ENCODE measurements at regions not wholly inside any gene's neighbourhood (a gene's known extent, or its start where the extent isn't known, plus 50 kb on each side); places are given as distances from the start of the nearest gene placed in this dataset.

GRCh38 chr5:51278539-51278938, 104.7 kb upstream of the ISL1 start:
- FAIRE-seq: no peak
- TF ChIP-seq, protein P1, sequence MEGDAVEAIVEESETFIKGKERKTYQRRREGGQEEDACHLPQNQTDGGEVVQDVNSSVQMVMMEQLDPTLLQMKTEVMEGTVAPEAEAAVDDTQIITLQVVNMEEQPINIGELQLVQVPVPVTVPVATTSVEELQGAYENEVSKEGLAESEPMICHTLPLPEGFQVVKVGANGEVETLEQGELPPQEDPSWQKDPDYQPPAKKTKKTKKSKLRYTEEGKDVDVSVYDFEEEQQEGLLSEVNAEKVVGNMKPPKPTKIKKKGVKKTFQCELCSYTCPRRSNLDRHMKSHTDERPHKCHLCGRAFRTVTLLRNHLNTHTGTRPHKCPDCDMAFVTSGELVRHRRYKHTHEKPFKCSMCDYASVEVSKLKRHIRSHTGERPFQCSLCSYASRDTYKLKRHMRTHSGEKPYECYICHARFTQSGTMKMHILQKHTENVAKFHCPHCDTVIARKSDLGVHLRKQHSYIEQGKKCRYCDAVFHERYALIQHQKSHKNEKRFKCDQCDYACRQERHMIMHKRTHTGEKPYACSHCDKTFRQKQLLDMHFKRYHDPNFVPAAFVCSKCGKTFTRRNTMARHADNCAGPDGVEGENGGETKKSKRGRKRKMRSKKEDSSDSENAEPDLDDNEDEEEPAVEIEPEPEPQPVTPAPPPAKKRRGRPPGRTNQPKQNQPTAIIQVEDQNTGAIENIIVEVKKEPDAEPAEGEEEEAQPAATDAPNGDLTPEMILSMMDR (IDR thresholded peaks at IDR 0.05; ENCODE audit: insufficient read depth, missing control alignments): no peak
- no peak for DNase-seq (ENCODE audit: insufficient read length, low spot score)

GRCh38 chr5:51279983-51280706, 103.1 kb upstream of the ISL1 start:
- no peak for FAIRE-seq
- no peak for DNase-seq (ENCODE audit: insufficient read length, low spot score)
- TF ChIP-seq, protein P1 (IDR thresholded peaks at IDR 0.05; ENCODE audit: insufficient read depth, missing control alignments): no peak

DNA sequence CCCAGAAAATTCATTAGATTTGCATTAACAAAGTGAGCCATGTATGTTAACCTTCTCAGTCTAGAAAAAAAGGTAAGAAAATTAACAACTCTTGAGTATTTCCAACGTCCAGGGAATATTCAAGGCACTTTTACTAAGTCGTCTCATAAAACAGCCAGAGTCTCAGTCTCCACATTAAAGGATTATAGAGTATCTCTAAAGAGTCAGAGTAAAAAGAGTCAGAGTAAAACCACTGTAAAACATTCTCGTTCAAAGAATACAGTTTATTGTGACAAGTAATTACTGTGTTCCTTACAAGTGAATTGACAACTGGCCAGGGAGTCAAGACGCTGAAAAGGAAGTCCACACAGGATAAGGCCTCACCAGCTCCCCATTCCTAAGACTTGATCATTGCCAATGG, 97.2 kb upstream of the ISL1 start:
- DNase-seq (ENCODE audit: insufficient read length, low spot score): no peak
- FAIRE-seq: no peak
- TF ChIP-seq, protein P1 (IDR thresholded peaks at IDR 0.05; ENCODE audit: insufficient read depth, missing control alignments): no peak

- FAIRE-seq: no peak
- no peak for DNase-seq (ENCODE audit: insufficient read length, low spot score)
- TF ChIP-seq, protein P1 (IDR thresholded peaks at IDR 0.05; ENCODE audit: insufficient read depth, missing control alignments): no peak
Measured at GRCh38 chr5:51302343-51302742, 80.9 kb upstream of the ISL1 start.

DNA sequence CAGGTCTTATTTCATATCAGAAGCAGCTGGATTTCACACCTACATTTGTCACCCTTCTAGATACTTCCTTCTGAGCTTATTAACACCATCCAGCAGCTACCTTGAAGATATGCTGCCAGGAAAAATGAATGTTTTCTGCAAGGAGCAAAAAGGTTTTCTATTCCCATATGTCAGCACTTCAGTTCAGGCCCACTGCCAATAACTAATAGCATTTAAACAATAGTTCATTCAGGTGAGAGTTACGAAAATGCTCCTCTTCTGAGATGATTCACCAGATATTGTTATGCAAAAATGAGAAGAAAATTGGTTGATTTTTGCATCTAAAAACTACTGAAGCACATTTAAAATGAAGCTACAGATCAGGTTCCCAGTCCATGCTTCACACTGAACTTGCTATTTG, 56.4 kb upstream of the ISL1 start:
- TF ChIP-seq, protein P1 (IDR thresholded peaks at IDR 0.05; ENCODE audit: insufficient read depth, missing control alignments): no peak
- FAIRE-seq (no peak), DNase-seq (ENCODE audit: insufficient read length, low spot score) (no peak)
